Body of pancreas (tissue), 4 donors: ENCODE measurements at regions not wholly inside any gene's neighbourhood (a gene's known extent, or its start where the extent isn't known, plus 50 kb on each side); places are given as distances from the start of the nearest gene placed in this dataset.

Source experiments
- POLR2A ChIP-seq, 3 donors: fragments of 450-650 bp; IDR thresholded peaks; one replicate each; pipeline ENCODE4 v1.6.1; 2016; ENCODE audit warnings: antibody characterized with exemption in 3 of 3, mild to moderate bottlenecking in 2 of 3
- TF ChIP-seq, protein P1 (sequence below), 7 experiments: fragments of 450-650 bp in 4 of 7; fragments of 200-600 bp in 3 of 7; sonication (generic) in 3 of 7; IDR thresholded peaks; one replicate each; pipeline ENCODE4 v1.5.1; 2016 to 2019; ENCODE audit warnings: antibody characterized with exemption in 7 of 7

DNA sequence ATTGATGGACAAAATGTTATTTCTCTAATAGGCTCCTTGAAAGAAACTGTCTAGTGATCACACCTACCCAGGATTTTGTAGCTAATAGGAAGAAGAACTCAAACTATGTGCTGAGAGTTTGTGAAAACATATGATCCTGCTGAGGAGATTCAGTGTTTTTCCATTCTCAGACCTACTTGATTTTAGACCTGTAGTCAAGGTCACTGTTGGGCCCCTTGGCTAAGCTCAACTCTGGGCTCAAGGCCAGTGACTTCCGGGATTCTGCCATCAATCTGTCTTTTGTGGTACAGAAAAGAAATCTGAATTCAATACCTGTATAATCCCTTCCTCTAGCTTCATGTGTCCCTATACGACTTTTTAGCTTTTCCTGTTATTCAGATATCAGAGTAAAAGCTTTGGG is 79.7 kb upstream of the FERD3L start:
- TF ChIP-seq, protein P1, sequence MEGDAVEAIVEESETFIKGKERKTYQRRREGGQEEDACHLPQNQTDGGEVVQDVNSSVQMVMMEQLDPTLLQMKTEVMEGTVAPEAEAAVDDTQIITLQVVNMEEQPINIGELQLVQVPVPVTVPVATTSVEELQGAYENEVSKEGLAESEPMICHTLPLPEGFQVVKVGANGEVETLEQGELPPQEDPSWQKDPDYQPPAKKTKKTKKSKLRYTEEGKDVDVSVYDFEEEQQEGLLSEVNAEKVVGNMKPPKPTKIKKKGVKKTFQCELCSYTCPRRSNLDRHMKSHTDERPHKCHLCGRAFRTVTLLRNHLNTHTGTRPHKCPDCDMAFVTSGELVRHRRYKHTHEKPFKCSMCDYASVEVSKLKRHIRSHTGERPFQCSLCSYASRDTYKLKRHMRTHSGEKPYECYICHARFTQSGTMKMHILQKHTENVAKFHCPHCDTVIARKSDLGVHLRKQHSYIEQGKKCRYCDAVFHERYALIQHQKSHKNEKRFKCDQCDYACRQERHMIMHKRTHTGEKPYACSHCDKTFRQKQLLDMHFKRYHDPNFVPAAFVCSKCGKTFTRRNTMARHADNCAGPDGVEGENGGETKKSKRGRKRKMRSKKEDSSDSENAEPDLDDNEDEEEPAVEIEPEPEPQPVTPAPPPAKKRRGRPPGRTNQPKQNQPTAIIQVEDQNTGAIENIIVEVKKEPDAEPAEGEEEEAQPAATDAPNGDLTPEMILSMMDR (IDR thresholded peaks at IDR 0.05), result no peak
- TF ChIP-seq POLR2A (IDR thresholded peaks at IDR 0.05), result no peak
